ENCODE measurements at regions not wholly inside any gene's neighbourhood (a gene's known extent, or its start where the extent isn't known, plus 50 kb on each side); places are given as distances from the start of the nearest gene placed in this dataset.
"Not testable (repeated sequence)": the region's sequence is repeated elsewhere in the genome, so short reads cannot be mapped to it uniquely, and the experiment has no call there.

DNA sequence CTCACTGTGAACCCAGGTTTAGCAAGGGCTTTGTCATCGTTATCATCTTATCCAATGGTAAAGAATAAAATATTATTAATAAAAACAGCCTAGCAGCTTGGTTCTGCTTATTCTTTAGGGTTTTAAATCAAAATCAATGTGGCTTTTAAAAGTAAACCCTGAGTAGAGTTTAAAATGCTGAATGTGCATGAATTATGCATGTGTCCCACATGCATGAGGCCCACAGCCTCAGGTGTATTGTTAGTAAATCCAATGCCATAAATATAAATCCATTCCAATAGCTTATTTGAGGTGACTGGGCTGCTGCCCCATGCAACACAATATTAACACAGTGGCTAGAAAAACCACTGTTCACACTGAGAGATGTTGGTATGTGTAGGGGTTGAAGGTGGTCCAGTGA lies 254.1 kb downstream of the HNMT start:
- no peak for DNase-seq (ENCODE audit: low read depth)

DNA sequence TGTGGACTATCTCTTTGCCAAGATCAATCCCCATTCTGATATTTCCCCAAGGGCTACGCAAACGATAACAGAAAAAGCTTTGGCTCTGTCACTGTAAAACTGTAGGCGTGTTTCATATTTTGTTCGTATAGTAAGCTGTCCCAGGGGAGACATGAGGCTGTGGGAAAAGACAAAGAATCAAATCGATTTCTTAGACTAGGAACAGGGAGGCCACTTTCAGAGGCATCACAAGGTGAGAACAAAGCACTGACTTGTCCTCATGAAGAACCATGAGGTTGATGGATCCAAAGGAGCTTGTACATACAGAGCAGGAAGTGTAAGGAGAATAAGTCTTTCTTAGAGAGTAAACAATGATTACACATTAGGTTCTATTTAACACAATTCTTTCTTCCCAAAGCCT lies 255.7 kb downstream of the HNMT start:
- no peak for DNase-seq (ENCODE audit: low read depth)

GRCh38 chr2:138221358-138221757 lies 257.1 kb downstream of the HNMT start:
- DNase-seq (ENCODE audit: low read depth): no peak

DNA sequence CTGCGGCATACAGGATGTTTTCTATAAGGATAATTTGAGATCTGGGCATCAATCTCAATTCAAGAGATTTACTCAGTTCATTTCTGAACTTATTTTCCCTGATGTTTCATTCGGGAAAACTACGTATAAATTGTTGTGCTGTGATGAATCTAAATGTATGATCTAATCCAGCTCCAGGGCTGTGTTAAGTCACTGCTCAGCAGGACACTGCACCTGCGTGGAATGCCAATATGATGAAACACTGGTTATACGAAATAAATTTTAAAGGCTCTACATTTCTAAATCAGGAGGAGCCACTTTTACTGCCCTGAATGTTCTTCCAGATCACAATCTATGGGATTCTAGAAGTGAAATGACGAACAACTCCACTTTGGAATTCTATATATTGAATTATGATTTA lies 259.0 kb downstream of the HNMT start:
- DNase-seq (ENCODE audit: low read depth): no peak

GRCh38 chr2:138227195-138227594 lies 262.9 kb downstream of the HNMT start:
- DNase-seq (ENCODE audit: low read depth): no peak

- no peak for DNase-seq (ENCODE audit: low read depth)
These were observed 263.8 kb downstream of the HNMT start for GRCh38 chr2:138228101-138228500.

DNA sequence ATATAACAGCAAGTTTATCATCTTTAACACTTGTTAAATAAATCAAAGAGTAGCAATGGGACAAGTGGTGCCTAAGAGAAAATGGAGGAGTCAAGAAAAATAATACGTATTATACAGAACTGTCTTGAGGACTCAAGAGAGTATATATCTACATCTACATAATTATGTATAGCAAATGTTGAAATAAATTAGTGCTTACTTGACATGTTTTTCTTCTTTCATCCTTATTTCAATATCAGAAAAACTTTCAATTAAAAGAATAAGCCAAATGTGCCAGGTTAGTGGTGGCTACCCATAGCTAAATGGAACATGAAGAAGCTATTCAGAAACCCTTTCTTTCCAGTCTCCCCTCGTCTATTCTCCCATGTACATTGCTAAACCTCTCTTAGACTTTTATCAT lies 267.3 kb upstream of the SPOPL start:
- no peak for DNase-seq (ENCODE audit: low read depth)

DNA sequence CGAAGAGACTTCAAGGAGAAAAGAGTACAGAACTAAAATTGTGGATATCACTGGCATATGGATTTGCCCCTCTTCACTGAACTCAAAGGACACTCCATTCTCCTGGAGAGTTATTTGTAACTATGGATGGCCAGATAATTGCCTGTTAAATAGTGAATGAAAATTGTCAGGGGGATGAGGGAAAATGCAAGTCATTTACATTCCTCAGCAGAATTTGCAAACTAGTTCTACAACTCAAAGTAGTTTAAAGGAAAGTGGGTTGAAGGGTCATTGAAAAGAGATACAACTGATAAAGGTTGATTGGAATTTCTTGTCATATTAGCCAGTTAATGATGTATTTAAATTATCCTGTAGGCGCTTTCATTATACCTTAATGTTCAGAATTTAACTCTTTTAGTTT lies 266.5 kb upstream of the SPOPL start:
- no peak for DNase-seq (ENCODE audit: low read depth)

DNA sequence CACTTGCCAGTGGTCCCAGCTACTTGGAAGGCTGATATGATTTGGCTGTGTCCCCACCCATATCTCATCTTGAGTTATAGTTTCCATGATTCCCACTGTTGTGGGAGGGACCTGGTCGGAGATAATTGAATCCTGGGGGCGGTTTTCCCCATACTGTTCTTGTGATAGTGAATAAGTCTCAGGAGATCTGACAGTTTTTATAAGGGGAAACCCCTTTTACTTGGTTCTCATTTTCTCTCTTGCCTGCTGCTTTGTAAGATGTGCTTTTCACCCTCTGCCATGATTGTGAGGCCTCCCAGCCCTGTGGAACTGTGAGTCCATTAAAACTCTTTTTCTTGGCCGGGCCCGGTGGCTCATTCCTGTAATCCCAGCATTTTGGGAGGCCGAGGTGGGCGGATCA lies 265.4 kb upstream of the SPOPL start:
- no peak for DNase-seq (ENCODE audit: low read depth)

DNA sequence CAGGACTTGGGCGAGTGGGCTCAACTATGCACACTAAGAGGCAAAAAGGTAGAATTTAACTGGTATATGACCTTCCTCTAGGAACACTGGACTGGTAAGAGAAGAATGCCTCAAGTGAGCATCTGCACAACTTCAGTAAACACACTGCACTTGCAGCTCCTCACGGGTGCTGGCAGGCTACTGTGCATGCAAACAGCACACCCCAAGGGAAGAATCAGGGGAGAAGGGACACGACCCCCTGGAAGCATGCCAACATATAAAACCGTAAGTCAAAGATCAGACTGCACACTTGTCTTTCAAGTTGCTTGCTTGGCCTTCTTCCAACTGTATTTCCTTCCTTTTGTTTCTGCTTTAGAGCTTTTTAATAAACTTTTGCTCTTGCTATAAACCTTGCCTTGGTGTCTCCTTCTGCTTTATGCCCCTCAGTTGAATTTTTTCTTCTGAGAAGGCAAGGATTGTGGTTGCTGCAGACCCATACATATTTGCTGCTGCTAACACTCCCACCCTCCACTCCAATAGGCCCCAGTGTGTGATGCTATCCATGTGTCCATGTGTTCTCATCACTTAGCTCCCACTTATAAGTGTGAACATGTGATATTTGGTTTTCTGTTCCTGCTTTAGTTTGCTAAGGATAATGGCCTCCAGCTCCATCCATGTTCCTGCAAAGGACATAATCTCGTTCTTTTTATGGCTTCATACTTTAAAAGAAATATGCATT lies 263.7 kb upstream of the SPOPL start:
- no peak for DNase-seq (ENCODE audit: low read depth)

DNA sequence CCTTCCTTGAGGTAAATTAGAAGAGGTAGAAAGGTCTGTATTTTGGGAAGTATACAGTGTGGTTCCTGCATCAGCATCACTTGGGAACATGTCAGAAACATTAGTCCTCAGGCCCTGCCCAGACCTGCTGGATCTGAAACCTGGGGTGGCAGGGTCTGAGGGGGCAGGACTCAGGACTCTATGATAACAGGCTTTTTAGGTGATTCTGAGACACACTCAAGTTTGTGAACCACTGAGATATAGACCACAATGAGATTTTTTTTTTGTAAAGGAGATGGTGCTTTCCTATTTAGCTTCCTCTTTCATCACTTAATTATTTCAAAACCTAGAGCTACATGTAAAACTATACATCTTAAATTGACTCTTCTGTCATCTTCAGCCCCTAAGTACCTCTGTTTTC lies 262.7 kb upstream of the SPOPL start:
- no peak for DNase-seq (ENCODE audit: low read depth)

DNA sequence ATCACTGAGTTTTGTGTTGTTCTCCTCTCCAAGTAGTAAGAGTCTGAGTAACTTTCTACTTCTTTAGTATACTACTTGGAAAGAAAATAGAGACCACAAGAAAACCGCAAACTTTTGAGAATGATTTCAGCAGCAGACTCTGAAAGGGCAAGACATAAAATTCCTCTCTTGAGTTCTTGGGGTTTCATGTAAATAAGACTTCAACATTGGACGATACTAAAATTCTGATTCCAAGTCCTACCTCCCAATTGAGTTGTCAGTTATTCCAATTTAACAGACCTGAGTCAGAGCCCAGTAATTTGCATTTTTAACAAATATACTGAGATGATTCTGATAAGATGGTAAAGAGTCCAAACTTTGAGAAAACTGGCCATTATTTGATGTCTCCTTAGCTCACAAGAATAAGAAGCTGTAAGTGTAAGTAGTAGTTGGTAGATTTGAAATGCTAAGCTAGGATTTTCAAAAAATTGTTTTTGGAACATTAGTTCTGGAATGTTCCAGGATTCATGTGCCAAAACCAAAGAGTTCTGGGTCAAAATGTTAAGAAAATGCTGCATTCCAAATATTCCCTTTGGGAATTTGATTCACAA lies 261.6 kb upstream of the SPOPL start:
- peak; percentile 57 for DNase-seq (ENCODE audit: low read depth)

GRCh38 chr2:138243372-138243771 lies 258.2 kb upstream of the SPOPL start:
- no peak for DNase-seq (ENCODE audit: low read depth)

GRCh38 chr2:138244501-138244925 lies 257.1 kb upstream of the SPOPL start:
- DNase-seq (ENCODE audit: low read depth): no peak

GRCh38 chr2:138245310-138245709 lies 256.3 kb upstream of the SPOPL start:
- DNase-seq (ENCODE audit: low read depth): no peak

DNA sequence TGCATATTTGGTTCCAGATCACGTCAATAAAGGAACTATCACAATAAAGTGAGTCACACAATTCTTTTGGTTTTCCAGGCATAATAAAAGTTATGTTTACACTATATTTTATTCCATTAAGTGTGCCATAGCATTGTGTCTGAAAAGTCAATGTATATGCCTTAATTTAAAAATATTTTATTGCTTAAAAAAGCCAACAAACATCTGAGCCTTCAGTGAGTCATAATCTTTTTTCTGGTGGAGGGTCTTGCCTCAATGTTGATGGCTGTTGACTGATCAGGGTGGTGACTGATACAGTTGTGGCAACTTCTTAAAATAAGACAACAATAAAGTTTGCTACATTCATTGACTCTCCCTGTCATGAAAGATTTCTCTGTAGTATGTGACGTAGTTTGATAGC lies 254.3 kb upstream of the SPOPL start:
- DNase-seq (ENCODE audit: low read depth): no peak

DNA sequence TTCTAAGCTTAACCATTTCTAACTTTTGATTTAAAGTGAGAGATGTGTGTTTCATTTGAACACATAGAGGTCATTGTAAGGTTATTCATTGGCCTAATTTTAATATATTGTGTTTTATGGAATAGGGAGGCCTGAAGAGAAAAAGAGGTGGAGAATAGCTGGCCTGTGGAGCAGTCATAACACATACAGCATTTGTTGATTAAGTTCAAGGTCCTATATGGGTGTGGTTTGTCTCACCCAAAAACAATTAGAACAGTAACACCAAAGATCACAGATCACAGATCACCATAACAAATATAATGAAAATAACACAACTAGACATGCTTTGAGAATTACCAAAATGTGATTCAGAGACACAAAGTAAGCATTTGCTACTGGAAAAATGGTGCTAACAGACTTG lies 252.4 kb upstream of the SPOPL start:
- DNase-seq (ENCODE audit: low read depth): no peak

DNA sequence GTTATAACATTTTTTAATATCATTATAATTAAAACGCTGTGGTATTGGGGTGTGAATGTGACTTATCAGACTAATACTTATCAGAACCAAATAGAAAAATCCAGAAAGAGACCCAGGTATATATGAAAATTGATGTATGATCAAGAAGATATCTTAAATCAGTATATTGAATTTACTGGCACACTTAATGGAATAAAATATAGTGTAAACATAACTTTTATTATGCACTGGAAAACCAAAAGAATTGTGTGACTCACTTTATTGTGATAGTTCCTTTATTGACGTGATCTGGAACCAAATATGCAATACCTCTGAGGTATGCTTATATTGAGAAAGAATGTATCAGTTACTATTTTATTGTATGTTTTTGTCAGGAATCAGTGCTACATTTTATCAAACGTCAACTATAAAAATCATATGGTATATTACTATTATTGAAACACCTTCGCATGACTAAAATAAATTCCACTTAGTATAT lies 250.7 kb upstream of the SPOPL start:
- DNase-seq (ENCODE audit: low read depth): not testable (repeated sequence)

DNA sequence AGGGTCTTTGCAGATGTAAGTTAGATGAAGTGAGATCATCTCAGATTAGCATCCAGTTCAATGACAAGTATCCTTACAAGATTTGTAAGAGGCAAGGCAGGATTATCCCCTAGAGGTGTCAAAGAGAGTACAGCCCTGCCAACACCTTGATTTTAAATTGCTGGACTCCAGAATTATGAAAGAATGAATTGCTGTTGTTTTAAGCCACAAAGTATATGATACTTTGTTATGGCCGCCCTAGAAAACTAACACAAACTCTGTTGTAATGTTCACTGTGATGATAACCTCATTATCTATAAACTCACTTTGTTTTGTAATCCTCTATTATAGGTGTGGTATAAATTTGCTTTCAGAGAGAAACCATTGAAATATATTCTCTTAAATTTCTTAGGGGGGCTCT lies 249.0 kb upstream of the SPOPL start:
- no peak for DNase-seq (ENCODE audit: low read depth)

DNA sequence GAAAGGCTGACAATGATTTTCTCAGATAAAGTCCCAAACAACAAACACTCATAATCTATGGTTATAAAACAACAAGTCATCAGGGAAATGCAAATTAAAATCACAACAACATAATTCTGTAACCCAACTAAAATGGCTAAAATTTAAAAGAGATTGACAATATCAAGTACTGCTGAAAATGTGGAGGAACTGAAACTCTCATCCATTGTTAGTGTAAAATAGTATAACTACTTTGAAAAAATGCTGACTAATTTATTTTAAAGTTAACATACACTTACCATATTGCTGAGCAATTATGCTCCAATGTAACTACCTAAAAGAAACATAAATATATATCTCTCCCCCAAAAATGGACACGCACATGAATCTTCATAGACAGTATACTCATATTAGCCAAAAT lies 245.9 kb upstream of the SPOPL start:
- no peak for DNase-seq (ENCODE audit: low read depth)

- no peak for DNase-seq (ENCODE audit: low read depth)
These were observed 234.2 kb upstream of the SPOPL start for GRCh38 chr2:138267161-138267901.

GRCh38 chr2:138267902-138268254 lies 233.7 kb upstream of the SPOPL start:
- DNase-seq (ENCODE audit: low read depth): no peak

- no peak for DNase-seq (ENCODE audit: low read depth)
These were observed 231.8 kb upstream of the SPOPL start for GRCh38 chr2:138269765-138270164.

Data from forelimb muscle (tissue), 1 donor.